Neural cell (in vitro differentiated cells): ENCODE measurements at regions not wholly inside any gene's neighbourhood (a gene's known extent, or its start where the extent isn't known, plus 50 kb on each side); places are given as distances from the start of the nearest gene placed in this dataset.

Experiments
- MXI1 ChIP-seq: fragments of 450-650 bp; conservative IDR thresholded peaks from 2 replicates; pipeline ENCODE4 v1.6.1; 2014; ENCODE audit warnings: antibody characterized with exemption, mild to moderate bottlenecking; ENCODE audit not compliant: poor library complexity, severe bottlenecking
- POLR2AphosphoS5 ChIP-seq: IDR thresholded peaks from 2 replicates; pipeline ENCODE4 v1.6.1; 2012
- REST ChIP-seq: IDR thresholded peaks from 2 replicates; pipeline ENCODE4 v1.6.1; 2012; ENCODE audit warnings: borderline replicate concordance
- TAF1 ChIP-seq: IDR thresholded peaks from 2 replicates; pipeline ENCODE4 v1.6.1; 2012; ENCODE audit warnings: low read depth
- TF ChIP-seq, protein P1 (sequence below): fragments of 450-650 bp; IDR thresholded peaks from 2 replicates; pipeline ENCODE4 v1.5.1; 2014; ENCODE audit warnings: antibody characterized with exemption, mild to moderate bottlenecking, moderate library complexity; ENCODE audit not compliant: poor library complexity, severe bottlenecking

- TF ChIP-seq TAF1 (no peak), REST (no peak), MXI1 (no peak), POLR2AphosphoS5 (no peak)
- TF ChIP-seq, protein P1, sequence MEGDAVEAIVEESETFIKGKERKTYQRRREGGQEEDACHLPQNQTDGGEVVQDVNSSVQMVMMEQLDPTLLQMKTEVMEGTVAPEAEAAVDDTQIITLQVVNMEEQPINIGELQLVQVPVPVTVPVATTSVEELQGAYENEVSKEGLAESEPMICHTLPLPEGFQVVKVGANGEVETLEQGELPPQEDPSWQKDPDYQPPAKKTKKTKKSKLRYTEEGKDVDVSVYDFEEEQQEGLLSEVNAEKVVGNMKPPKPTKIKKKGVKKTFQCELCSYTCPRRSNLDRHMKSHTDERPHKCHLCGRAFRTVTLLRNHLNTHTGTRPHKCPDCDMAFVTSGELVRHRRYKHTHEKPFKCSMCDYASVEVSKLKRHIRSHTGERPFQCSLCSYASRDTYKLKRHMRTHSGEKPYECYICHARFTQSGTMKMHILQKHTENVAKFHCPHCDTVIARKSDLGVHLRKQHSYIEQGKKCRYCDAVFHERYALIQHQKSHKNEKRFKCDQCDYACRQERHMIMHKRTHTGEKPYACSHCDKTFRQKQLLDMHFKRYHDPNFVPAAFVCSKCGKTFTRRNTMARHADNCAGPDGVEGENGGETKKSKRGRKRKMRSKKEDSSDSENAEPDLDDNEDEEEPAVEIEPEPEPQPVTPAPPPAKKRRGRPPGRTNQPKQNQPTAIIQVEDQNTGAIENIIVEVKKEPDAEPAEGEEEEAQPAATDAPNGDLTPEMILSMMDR: no peak
Measured at GRCh38 chr6:77072694-77073409, 390.4 kb downstream of the HTR1B start.
